ENCODE measurements at regions not wholly inside any gene's neighbourhood (a gene's known extent, or its start where the extent isn't known, plus 50 kb on each side); places are given as distances from the start of the nearest gene placed in this dataset.

GRCh38 chr10:3366043-3366442 lies 193.5 kb upstream of the PITRM1 start:
- no peak overlapping the region for H3K18ac ChIP-seq (ENCODE audit: low read depth, low read length)
- no peaks in the 10 kb centered on the region for H3K79me1 ChIP-seq (ENCODE audit: low read depth in 1 of 2, low read length in 2 of 2)

More at GRCh38 chr10:3366043-3366442, 193.5 kb upstream of the PITRM1 start:
- no peaks in the 10 kb centered on the region for H3K27me3 ChIP-seq (ENCODE audit: control insufficient read depth, insufficient read depth, low read length)
- no peaks in the 10 kb centered on the region for H3K9me1 ChIP-seq (ENCODE audit: insufficient read depth, low read length)
- no peak overlapping the region for H3K4me2 ChIP-seq (ENCODE audit: low read depth, low read length)
- intact Hi-C loops (cut with micrococcal nuclease) (no loop called here), dilution Hi-C loops (cut with HindIII; ENCODE audit: low sequenced_read_pairs, unreplicated experiment) (no loop called here), in situ Hi-C loops (cut with MboI; ENCODE audit: low sequenced_read_pairs) (no loop called here)
- no peak overlapping the region for H2BK20ac ChIP-seq (ENCODE audit: low read depth, low read length)
- DNase-seq, result no peak
- no peaks in the 10 kb centered on the region for H3K36me3 ChIP-seq (ENCODE audit: control insufficient read depth, insufficient read depth, low read length)
- H3K56ac ChIP-seq (ENCODE audit: extremely low read depth, insufficient read depth, low read length), result no peak overlapping the region
- H4K91ac ChIP-seq (ENCODE audit: insufficient read depth, low read depth, low read length), result no peak overlapping the region
- H4K8ac ChIP-seq (ENCODE audit: low read depth in 2 of 2, low read length in 2 of 2), result no peak overlapping the region
- no peak overlapping the region for H2BK120ac ChIP-seq (ENCODE audit: low read depth, low read length)
- no peak overlapping the region for H3K14ac ChIP-seq (replicated peaks; ENCODE audit: low read depth, low read length)
- H3K4ac ChIP-seq (ENCODE audit: low read depth, low read length), result no peak overlapping the region
- CTCF ChIA-PET, result no interaction called here
- H4K5ac ChIP-seq (ENCODE audit: low read depth, low read length), result no peak overlapping the region
- H3K9ac ChIP-seq (ENCODE audit: low read depth, low read length), result no peak overlapping the region
- H2AK5ac ChIP-seq (ENCODE audit: low read depth, low read length), result no peak overlapping the region
- H2BK15ac ChIP-seq (ENCODE audit: low read depth, low read length), result no peak overlapping the region
- no peak for ATAC-seq (ENCODE audit: low read depth)
- no peak overlapping the region for H3K23ac ChIP-seq (ENCODE audit: low read depth, low read length)
- no peak overlapping the region for H2AFZ ChIP-seq (replicated peaks; ENCODE audit: low read length, poor library complexity)
- WGBS, 2 experiments (ENCODE audit: extremely low coverage in 2 of 2, insufficient read length in 1 of 2), result no CpG with 5 or more reads among the region's 1 CpG
- TF ChIP-seq MAZ (IDR thresholded peaks at IDR 0.05; ENCODE audit: borderline replicate concordance, low read depth, low read length), result no peak
- no peak for TF ChIP-seq MAFK (IDR thresholded peaks at IDR 0.05; ENCODE audit: low read depth, low read length)
- no peak for TF ChIP-seq CEBPB (IDR thresholded peaks at IDR 0.05; ENCODE audit: low read depth, low read length)
- TF ChIP-seq USF2 (IDR thresholded peaks at IDR 0.05; ENCODE audit: low read depth, low read length), result no peak
- no peak for TF ChIP-seq CTCF (conservative IDR thresholded peaks at IDR 0.05; ENCODE audit: low read depth, low read length)
- no peak for TF ChIP-seq NFE2L2 (IDR thresholded peaks at IDR 0.05; ENCODE audit: low read depth, low read length)
- no peak for TF ChIP-seq POLR2A (IDR thresholded peaks at IDR 0.05; ENCODE audit: low read depth, low read length)
- TF ChIP-seq RFX5 (IDR thresholded peaks at IDR 0.05; ENCODE audit: low read depth, low read length), result no peak
- TF ChIP-seq RAD21 (IDR thresholded peaks at IDR 0.05; ENCODE audit: low read length), result no peak
- no peak overlapping the region for H2AK9ac ChIP-seq (replicated peaks; ENCODE audit: low read depth, low read length, poor library complexity)
- no peak overlapping the region for H2BK5ac ChIP-seq (ENCODE audit: low read depth, low read length, poor library complexity, severe bottlenecking)
- H3K4me3 ChIP-seq (ENCODE audit: insufficient read depth, low read depth, low read length), result no peak overlapping the region
- H3K27ac ChIP-seq (ENCODE audit: insufficient read depth, low read length), result no peak overlapping the region
- peaks cover 9% of the 10 kb centered on the region; the same call in 1 of the 2 replicates for H3K4me1 ChIP-seq (ENCODE audit: control insufficient read depth, insufficient read depth, low read length)
- H3K9me3 ChIP-seq (ENCODE audit: control insufficient read depth, insufficient read depth, low read length), result peaks cover 3% of the 10 kb centered on the region
- BruUV-seq (replicated peaks), result no TSS peak
- no peaks in the 10 kb centered on the region for H4K20me1 ChIP-seq (ENCODE audit: insufficient read depth, low read length)
- POLR2A ChIA-PET (ENCODE audit: unreplicated experiment), result no interaction called here
